ENCODE measurements at regions not wholly inside any gene's neighbourhood (a gene's known extent, or its start where the extent isn't known, plus 50 kb on each side); places are given as distances from the start of the nearest gene placed in this dataset.

GRCh38 chr11:29210426-29210825 is 806.4 kb downstream of the KCNA4 start:
- ChIA-PET POLR2A (interaction anchor here (0.6 kb wide), 1 partner anchor 17 kb away, joined by 3 read pairs; no protein-coding TSS in a partner anchor), CTCF (no interaction called here)
- no peaks in the 10 kb centered on the region for H3K27me3 Mint-ChIP-seq
- no peak for TF ChIP-seq CTCF (IDR thresholded peaks at IDR 0.05)
- ATAC-seq (no peak), DNase-seq (no peak)
- H3K27ac Mint-ChIP-seq = no peak overlapping the region
- H3K9me3 Mint-ChIP-seq = peaks cover 9% of the 10 kb centered on the region
- H3K36me3 Mint-ChIP-seq (ENCODE audit: low read depth) = no peaks in the 10 kb centered on the region
- intact Hi-C loops (cut with micrococcal nuclease) = no loop called here
- no peak overlapping the region for H3K4me3 Mint-ChIP-seq
- no peaks in the 10 kb centered on the region for H3K4me1 Mint-ChIP-seq (ENCODE audit: low read depth)

GRCh38 chr11:29208117-29208516 is 808.7 kb downstream of the KCNA4 start:
- Mint-ChIP-seq H3K27me3 (no peaks in the 10 kb centered on the region), H3K4me3 (no peak overlapping the region), H3K9me3 (peaks cover 5% of the 10 kb centered on the region), H3K4me1 (ENCODE audit: low read depth) (no peaks in the 10 kb centered on the region), H3K36me3 (ENCODE audit: low read depth) (no peaks in the 10 kb centered on the region), H3K27ac (no peak overlapping the region)
- no peak for TF ChIP-seq CTCF (IDR thresholded peaks at IDR 0.05)
- DNase-seq (no peak), ATAC-seq (no peak)
- intact Hi-C loops (cut with micrococcal nuclease) = no loop called here
- ChIA-PET CTCF (no interaction called here), POLR2A (no interaction called here)

DNA sequence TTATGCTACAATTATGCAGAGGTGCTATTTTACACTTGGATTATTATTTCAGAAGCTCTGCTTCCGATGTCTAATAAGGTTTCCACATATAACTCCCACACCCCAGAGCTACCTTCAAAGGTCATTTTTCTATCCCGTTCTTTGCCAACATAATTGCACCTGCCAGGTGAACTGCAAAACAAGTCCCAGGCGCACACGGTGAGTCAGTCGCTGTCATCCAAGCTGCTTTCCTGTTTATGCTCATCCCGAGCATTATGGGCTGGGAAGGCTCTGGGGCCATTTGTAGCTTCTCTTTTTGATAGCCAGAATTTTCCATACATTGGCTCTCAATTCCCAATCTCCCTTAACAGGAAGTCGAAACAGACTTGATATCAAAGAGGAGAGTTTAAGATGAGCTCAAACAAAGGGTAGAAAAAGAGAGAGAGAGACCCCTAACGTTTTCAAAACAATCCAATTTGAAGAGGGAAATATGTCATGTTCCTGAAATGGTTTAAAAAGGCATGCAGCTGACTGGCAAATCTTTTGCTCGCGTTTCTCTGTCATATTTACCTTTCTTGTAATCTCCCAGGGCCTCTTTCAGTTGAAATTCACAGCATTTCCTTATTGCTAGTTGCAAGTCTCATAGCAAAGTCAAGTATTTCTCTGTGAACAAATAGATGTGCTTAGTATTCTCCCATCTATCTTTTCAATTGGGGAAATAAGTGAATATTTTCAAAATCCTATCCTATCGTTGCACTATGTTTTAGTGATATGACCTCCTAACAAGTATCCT is 815.9 kb downstream of the KCNA4 start:
- TF ChIP-seq CTCF (IDR thresholded peaks at IDR 0.05) = no peak
- ATAC-seq (no peak), DNase-seq (no peak)
- H3K27me3 Mint-ChIP-seq = no peaks in the 10 kb centered on the region
- no peaks in the 10 kb centered on the region for H3K9me3 Mint-ChIP-seq
- no peak overlapping the region for H3K27ac Mint-ChIP-seq
- no peaks in the 10 kb centered on the region for H3K36me3 Mint-ChIP-seq (ENCODE audit: low read depth)
- H3K4me1 Mint-ChIP-seq (ENCODE audit: low read depth) = no peaks in the 10 kb centered on the region
- intact Hi-C loops (cut with micrococcal nuclease) = no loop called here
- ChIA-PET POLR2A (no interaction called here), CTCF (no interaction called here)
- H3K4me3 Mint-ChIP-seq = no peak overlapping the region

- H3K27ac Mint-ChIP-seq = no peak overlapping the region
- TF ChIP-seq CTCF (IDR thresholded peaks at IDR 0.05) = no peak
- H3K27me3 Mint-ChIP-seq = no peaks in the 10 kb centered on the region
- no peak for DNase-seq
- ChIA-PET POLR2A (no interaction called here), CTCF (no interaction called here)
- no peaks in the 10 kb centered on the region for H3K36me3 Mint-ChIP-seq (ENCODE audit: low read depth)
- no peak for ATAC-seq
- H3K4me3 Mint-ChIP-seq = no peak overlapping the region
- no peaks in the 10 kb centered on the region for H3K4me1 Mint-ChIP-seq (ENCODE audit: low read depth)
- peaks cover 6% of the 10 kb centered on the region for H3K9me3 Mint-ChIP-seq
- intact Hi-C loops (cut with micrococcal nuclease) = no loop called here
These were observed 826.5 kb downstream of the KCNA4 start for GRCh38 chr11:29190313-29190712.

GRCh38 chr11:29187215-29187614 is 829.6 kb downstream of the KCNA4 start:
- Mint-ChIP-seq H3K4me3 (no peak overlapping the region), H3K27ac (no peak overlapping the region), H3K9me3 (peaks cover 4% of the 10 kb centered on the region), H3K4me1 (ENCODE audit: low read depth) (no peaks in the 10 kb centered on the region), H3K36me3 (ENCODE audit: low read depth) (no peaks in the 10 kb centered on the region), H3K27me3 (no peaks in the 10 kb centered on the region)
- ATAC-seq (no peak), DNase-seq (no peak)
- no peak for TF ChIP-seq CTCF (IDR thresholded peaks at IDR 0.05)
- intact Hi-C loops (cut with micrococcal nuclease) = no loop called here
- CTCF ChIA-PET = no interaction called here
- POLR2A ChIA-PET = no interaction called here

All from activated CD8-positive, alpha-beta T cell treated with anti-CD3 and anti-CD28 coated beads for 36 hours (primary cell).